GM18870 (cell line): ENCODE measurements at regions not wholly inside any gene's neighbourhood (a gene's known extent, or its start where the extent isn't known, plus 50 kb on each side); places are given as distances from the start of the nearest gene placed in this dataset.

ENCODE experiments used
- ATAC-seq: cut with Tn5 transposase; IDR thresholded peaks from one replicate; pipeline ENCODE4 v1.9.1; 2021; ENCODE audit warnings: moderate library complexity; ENCODE audit not compliant: unreplicated experiment

DNA sequence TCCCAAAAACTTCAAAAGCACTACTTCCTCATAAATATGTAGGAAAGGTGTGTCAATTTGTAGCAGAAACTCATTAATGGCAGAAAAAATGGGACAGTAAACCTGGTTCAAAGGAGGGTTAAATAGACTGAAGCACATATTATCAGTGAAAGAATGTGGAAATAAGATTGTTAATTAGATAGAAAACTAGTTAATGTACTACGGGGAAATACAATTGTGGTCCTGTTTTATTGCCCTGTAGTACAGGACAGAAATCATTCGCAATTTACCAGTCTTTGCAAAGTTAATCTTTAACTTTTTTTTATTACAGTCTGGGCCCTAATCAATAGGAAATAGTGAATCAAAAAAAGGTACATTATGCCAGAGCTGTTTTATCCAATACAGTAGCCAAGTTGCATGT, 82.0 kb upstream of the PAK5 start:
- no peak for ATAC-seq

- peak; percentile 96 for ATAC-seq
Observed at GRCh38 chr20:9919271-9920014, 80.6 kb upstream of the PAK5 start.

DNA sequence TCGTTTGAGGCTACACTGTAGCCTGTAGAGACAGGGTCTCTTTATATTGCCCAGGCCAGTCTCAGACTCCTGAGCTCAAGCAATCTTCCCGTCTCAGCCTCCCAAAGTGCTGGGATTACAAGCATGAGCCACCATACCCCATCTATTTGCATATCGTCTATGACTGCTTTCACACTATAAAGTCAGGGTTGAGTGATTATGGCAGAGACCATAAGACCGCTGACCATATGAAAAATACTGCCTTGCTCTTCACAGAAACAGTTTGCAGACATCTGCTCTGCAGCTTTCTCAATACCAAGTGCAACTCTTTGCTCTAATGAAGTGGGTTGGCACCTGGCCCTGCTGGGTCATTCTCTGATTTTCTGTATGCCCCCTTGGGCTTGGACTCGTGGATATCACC, 79.5 kb upstream of the PAK5 start:
- no peak for ATAC-seq

DNA sequence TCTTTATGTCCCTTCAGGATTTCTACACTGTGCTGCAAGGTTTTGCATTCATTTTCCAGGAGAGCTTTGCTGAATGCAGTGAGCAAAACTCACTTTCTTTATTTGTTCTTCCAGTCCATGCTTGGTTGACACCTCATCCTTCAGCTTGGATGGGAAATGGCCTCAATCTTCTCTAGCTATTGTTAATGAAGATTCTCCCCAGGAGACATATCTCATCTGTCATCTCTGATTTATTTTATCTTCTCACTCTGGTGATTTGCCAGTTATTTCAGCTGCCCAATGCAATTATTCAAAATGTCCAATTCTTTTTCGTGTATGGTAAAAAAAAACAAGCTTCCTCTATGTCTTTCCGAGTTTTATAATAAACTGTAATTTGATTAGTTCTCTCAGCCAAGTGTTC, 77.9 kb upstream of the PAK5 start:
- no peak for ATAC-seq

DNA sequence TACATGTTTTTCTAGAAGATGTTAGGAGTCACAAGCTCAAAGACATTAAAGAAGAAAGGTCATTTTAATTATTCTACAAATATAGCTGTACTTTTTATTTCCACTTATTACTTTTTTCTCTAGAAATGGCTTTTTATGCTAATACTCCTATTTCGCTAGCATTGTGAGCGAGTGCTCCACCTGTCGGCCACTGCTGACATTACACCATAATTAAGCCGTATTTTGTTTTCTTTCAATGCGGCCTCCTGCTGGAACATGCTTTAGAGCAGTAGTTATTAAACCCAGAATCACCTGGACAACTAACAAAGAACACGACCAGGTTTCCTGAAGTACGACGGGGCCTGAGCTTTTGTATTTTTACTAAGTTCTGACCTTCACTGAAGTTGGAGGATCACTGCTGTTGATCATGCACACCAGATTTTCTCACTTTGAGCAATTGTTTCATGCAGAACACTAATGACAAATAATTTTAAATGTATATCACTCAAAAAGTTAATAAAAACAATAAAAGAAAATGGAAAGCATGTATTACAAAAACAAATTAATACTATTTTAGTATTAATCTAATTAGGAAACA, 74.1 kb upstream of the PAK5 start:
- no peak for ATAC-seq

- ATAC-seq = no peak
Observed at GRCh38 chr20:9912290-9912689, 73.4 kb upstream of the PAK5 start.

DNA sequence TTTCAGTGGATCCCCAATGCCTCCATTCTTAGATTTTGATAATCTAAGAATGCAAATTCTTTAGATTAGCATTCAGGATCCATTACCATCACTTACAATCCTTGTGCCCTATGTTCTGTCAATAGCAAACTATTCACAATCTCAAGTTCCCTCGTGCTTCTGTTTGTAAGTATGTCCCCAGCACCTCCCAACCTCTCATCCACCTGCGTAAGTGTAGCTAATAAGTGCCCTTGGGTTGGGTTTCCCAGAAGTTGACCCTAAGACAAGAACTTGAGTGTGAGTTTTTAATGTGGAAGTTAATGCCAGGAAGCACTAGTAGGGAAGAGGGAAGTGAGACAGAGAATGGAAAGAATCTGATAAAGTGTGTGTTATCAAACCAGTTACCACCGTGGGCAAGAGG, 72.6 kb upstream of the PAK5 start:
- no peak for ATAC-seq

GRCh38 chr20:9909167-9909566, 70.3 kb upstream of the PAK5 start:
- ATAC-seq = no peak

DNA sequence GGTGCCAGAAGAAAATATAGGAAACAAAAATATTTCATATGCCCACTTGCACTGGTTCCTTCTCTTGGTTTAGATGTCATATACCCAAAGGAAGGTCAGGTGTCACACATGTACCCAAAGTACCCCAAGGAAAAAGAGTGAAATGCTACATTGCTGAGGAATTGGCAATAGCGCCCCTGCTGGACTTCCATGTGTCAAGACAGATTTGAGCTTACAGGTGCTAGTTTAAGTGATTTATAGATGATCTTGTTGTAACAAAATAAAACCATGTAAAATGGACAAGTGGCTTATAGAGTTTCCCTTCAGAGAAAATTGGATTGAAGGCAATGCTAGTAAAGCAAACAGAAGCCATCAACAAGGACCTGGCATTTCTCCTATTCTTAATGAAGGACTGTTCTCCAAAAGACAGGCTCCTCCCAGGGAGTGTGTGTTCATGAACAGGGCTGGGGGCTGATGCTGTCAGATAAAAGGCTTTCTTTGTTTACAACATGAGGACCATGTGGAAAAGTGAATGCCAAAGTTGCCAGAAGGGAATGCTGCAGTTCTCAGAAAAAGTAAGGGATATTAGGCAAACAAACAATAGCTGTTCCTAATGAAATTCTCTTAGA, 64.3 kb upstream of the PAK5 start:
- ATAC-seq = no peak

DNA sequence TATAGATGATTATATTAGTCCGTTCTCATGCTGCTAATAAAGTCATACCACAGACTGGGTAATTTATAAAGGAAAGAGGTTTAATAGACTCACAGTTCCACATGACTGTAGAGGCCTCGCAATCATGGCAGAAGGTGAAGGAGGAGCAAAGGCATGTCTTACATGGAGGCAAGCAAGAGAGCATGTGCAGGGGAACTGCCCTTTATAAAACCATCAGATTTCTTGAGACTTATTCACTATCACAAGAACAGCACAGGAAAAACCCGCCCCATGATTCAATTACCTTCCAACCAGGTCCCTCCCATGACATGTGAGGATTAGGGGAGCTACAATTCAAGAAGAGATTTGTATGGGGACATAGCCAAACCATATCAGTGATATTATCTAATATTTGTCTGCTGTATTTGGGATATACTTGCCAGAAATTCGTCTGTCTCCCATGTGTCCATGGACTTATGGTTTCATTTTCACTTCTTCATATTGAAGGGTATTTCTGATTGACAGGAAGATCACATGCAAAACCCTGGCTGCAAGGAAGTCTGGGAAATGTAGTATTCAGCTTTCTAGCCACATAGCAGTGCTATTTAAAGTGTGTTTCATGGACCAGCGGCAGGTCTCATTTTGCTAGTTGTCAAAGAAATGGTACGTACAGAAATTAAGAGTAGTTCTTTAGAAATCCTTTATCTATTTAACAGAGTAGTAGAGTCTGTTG, 50.5 kb upstream of the PAK5 start:
- peak; percentile 58 for ATAC-seq
